ENCODE measurements at regions not wholly inside any gene's neighbourhood (a gene's known extent, or its start where the extent isn't known, plus 50 kb on each side); places are given as distances from the start of the nearest gene placed in this dataset.

DNA sequence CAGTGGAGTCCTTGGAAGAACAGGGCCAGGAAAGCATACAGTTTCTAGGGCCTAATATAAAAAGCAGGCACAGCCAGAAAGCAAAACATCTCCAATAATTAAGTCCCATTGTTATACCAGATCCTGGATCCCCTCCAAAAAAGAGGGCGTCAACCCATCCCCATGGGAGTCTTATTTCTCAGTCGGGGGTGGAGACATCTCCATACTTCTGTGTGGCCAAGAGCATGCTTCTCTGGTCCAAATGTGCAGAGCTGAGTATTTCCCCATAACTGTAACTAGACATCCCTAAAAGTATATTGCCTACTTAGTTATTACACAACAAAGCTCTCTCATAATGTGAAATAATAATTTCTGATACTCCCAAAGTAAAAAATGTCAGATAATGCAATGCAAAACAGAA, 104.2 kb upstream of the SOX13 start:
- Histone ChIP-seq H3K4me2 (ENCODE audit: unreplicated experiment) (no peak overlapping the region), H4K20me1 (ENCODE audit: insufficient read depth) (no peaks in the 10 kb centered on the region), H3F3A (ENCODE audit: insufficient read depth) (no peaks in the 10 kb centered on the region), H3K4me1 (ENCODE audit: insufficient read depth) (no peaks in the 10 kb centered on the region), H3K36me3 (ENCODE audit: low read depth) (no peaks in the 10 kb centered on the region), H3K9ac (no peak overlapping the region), H3K9me3 (ENCODE audit: low read depth) (no peaks in the 10 kb centered on the region), H3K27ac (no peak overlapping the region), H3K27me3 (replicated peaks; ENCODE audit: insufficient read depth) (no peaks in the 10 kb centered on the region), H3K9me2 (ENCODE audit: insufficient read depth) (no peaks in the 10 kb centered on the region), H3K4me3 (no peak overlapping the region), H2AFZ (no peak overlapping the region), H3K79me2 (ENCODE audit: insufficient read depth) (no peaks in the 10 kb centered on the region)
- peak; percentile 23 for DNase-seq
- in situ Hi-C loops (cut with MboI): no loop called here
- 0 to 3% methylated on average over 2 of the region's 2 CpGs for WGBS, 2 experiments (ENCODE audit: low coverage in 1 of 2, low lambda C conversion rate in 2 of 2, missing lambda C conversion rate in 2 of 2)
- TF ChIP-seq EZH2 (IDR thresholded peaks at IDR 0.05; ENCODE audit: insufficient read depth, poor library complexity, severe bottlenecking): no peak
- TF ChIP-seq EZH2phosphoT487 (IDR thresholded peaks at IDR 0.05; ENCODE audit: insufficient read depth, low read depth): no peak

DNA sequence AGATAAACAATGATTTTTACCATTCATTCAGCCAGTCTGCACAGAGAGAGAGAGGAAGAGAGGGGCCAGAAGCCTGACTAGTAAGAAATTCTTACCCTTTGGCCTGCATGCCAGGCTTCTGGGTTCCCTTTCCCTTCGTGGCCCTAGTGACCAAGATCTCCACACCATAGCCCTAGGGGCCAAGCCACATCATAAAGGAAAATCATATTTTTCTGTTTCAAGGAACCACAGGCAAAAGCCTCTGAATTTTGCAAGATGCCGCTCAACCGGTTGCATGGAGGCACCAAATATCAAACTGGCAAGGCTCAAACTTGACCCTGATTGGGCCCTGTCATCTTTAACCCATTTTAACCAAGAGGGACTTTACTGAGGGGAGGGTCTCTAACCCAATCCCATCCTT, 103.1 kb upstream of the SOX13 start:
- no peaks in the 10 kb centered on the region for H3K9me2 ChIP-seq (ENCODE audit: insufficient read depth)
- no peaks in the 10 kb centered on the region for H3K4me1 ChIP-seq (ENCODE audit: insufficient read depth)
- H3K4me2 ChIP-seq (ENCODE audit: unreplicated experiment): no peak overlapping the region
- H4K20me1 ChIP-seq (ENCODE audit: insufficient read depth): no peaks in the 10 kb centered on the region
- TF ChIP-seq EZH2phosphoT487 (IDR thresholded peaks at IDR 0.05; ENCODE audit: insufficient read depth, low read depth) (no peak), EZH2 (IDR thresholded peaks at IDR 0.05; ENCODE audit: insufficient read depth, poor library complexity, severe bottlenecking) (no peak)
- H3K27me3 ChIP-seq (replicated peaks; ENCODE audit: insufficient read depth): no peaks in the 10 kb centered on the region
- no peaks in the 10 kb centered on the region for H3F3A ChIP-seq (ENCODE audit: insufficient read depth)
- in situ Hi-C loops (cut with MboI): no loop called here
- H3K36me3 ChIP-seq (ENCODE audit: low read depth): no peaks in the 10 kb centered on the region
- no peak overlapping the region for H2AFZ ChIP-seq
- no peak overlapping the region for H3K9ac ChIP-seq
- no peak for DNase-seq
- H3K9me3 ChIP-seq (ENCODE audit: low read depth): no peaks in the 10 kb centered on the region
- 54 to 55% methylated on average over 3 of the region's 3 CpGs for WGBS, 2 experiments (ENCODE audit: low coverage in 1 of 2, low lambda C conversion rate in 2 of 2, missing lambda C conversion rate in 2 of 2)
- H3K4me3 ChIP-seq: no peak overlapping the region
- H3K27ac ChIP-seq: no peak overlapping the region
- no peaks in the 10 kb centered on the region for H3K79me2 ChIP-seq (ENCODE audit: insufficient read depth)

GRCh38 chr1:203985044-203985443, 87.9 kb upstream of the SOX13 start:
- in situ Hi-C loops (cut with MboI): no loop called here
- no peaks in the 10 kb centered on the region for H3K9me3 ChIP-seq (ENCODE audit: low read depth)
- H3K4me2 ChIP-seq (ENCODE audit: unreplicated experiment): no peak overlapping the region
- no peaks in the 10 kb centered on the region for H3K36me3 ChIP-seq (ENCODE audit: low read depth)
- H3K9ac ChIP-seq: no peak overlapping the region
- H3K27me3 ChIP-seq (replicated peaks; ENCODE audit: insufficient read depth): peaks cover 5% of the 10 kb centered on the region
- TF ChIP-seq EZH2 (IDR thresholded peaks at IDR 0.05; ENCODE audit: insufficient read depth, poor library complexity, severe bottlenecking): no peak
- TF ChIP-seq EZH2phosphoT487 (IDR thresholded peaks at IDR 0.05; ENCODE audit: insufficient read depth, low read depth): no peak
- no peak overlapping the region for H3K27ac ChIP-seq
- H3K79me2 ChIP-seq (ENCODE audit: insufficient read depth): no peaks in the 10 kb centered on the region
- H3K9me2 ChIP-seq (ENCODE audit: insufficient read depth): no peaks in the 10 kb centered on the region
- H3K4me3 ChIP-seq: no peak overlapping the region
- H2AFZ ChIP-seq: no peak overlapping the region
- no peaks in the 10 kb centered on the region for H3K4me1 ChIP-seq (ENCODE audit: insufficient read depth)
- H3F3A ChIP-seq (ENCODE audit: insufficient read depth): no peaks in the 10 kb centered on the region
- H4K20me1 ChIP-seq (ENCODE audit: insufficient read depth): no peaks in the 10 kb centered on the region
- no peak for DNase-seq

GRCh38 chr1:203985676-203986075, 87.2 kb upstream of the SOX13 start:
- H3K4me3 ChIP-seq: no peak overlapping the region
- no peaks in the 10 kb centered on the region for H3K79me2 ChIP-seq (ENCODE audit: insufficient read depth)
- H3K27me3 ChIP-seq (replicated peaks; ENCODE audit: insufficient read depth): peaks cover 5% of the 10 kb centered on the region
- H3K9me2 ChIP-seq (ENCODE audit: insufficient read depth): no peaks in the 10 kb centered on the region
- in situ Hi-C loops (cut with MboI): no loop called here
- no peaks in the 10 kb centered on the region for H4K20me1 ChIP-seq (ENCODE audit: insufficient read depth)
- H3K27ac ChIP-seq: no peak overlapping the region
- H3F3A ChIP-seq (ENCODE audit: insufficient read depth): no peaks in the 10 kb centered on the region
- no peak overlapping the region for H3K4me2 ChIP-seq (ENCODE audit: unreplicated experiment)
- no peaks in the 10 kb centered on the region for H3K9me3 ChIP-seq (ENCODE audit: low read depth)
- H3K4me1 ChIP-seq (ENCODE audit: insufficient read depth): no peaks in the 10 kb centered on the region
- H2AFZ ChIP-seq: no peak overlapping the region
- no peak overlapping the region for H3K9ac ChIP-seq
- no peak for DNase-seq
- TF ChIP-seq EZH2 (IDR thresholded peaks at IDR 0.05; ENCODE audit: insufficient read depth, poor library complexity, severe bottlenecking) (no peak), EZH2phosphoT487 (IDR thresholded peaks at IDR 0.05; ENCODE audit: insufficient read depth, low read depth) (no peak)
- 39 to 64% methylated on average over 2 of the region's 2 CpGs for WGBS, 2 experiments (ENCODE audit: low coverage in 1 of 2, low lambda C conversion rate in 2 of 2, missing lambda C conversion rate in 2 of 2)
- H3K36me3 ChIP-seq (ENCODE audit: low read depth): no peaks in the 10 kb centered on the region

- Histone ChIP-seq H3K9ac (no peak overlapping the region), H3K27me3 (replicated peaks; ENCODE audit: insufficient read depth) (no peaks in the 10 kb centered on the region), H3K36me3 (ENCODE audit: low read depth) (no peaks in the 10 kb centered on the region), H4K20me1 (ENCODE audit: insufficient read depth) (no peaks in the 10 kb centered on the region), H2AFZ (no peak overlapping the region), H3K4me2 (ENCODE audit: unreplicated experiment) (no peak overlapping the region), H3F3A (ENCODE audit: insufficient read depth) (no peaks in the 10 kb centered on the region), H3K4me1 (ENCODE audit: insufficient read depth) (no peaks in the 10 kb centered on the region), H3K79me2 (ENCODE audit: insufficient read depth) (no peaks in the 10 kb centered on the region), H3K27ac (no peak overlapping the region), H3K9me2 (ENCODE audit: insufficient read depth) (no peaks in the 10 kb centered on the region), H3K9me3 (ENCODE audit: low read depth) (no peaks in the 10 kb centered on the region), H3K4me3 (no peak overlapping the region)
- in situ Hi-C loops (cut with MboI): no loop called here
- WGBS, 2 experiments (ENCODE audit: low coverage in 1 of 2, low lambda C conversion rate in 2 of 2, missing lambda C conversion rate in 2 of 2): 70 to 81% methylated on average over 5 of the region's 5 CpGs
- no peak for TF ChIP-seq EZH2 (IDR thresholded peaks at IDR 0.05; ENCODE audit: insufficient read depth, poor library complexity, severe bottlenecking)
- no peak for TF ChIP-seq EZH2phosphoT487 (IDR thresholded peaks at IDR 0.05; ENCODE audit: insufficient read depth, low read depth)
- DNase-seq: no peak
Measured at GRCh38 chr1:203986887-203987461, 85.9 kb upstream of the SOX13 start.

Measured in GM23248 (cell line).